Smooth muscle cell (in vitro differentiated cells): ENCODE measurements at regions not wholly inside any gene's neighbourhood (a gene's known extent, or its start where the extent isn't known, plus 50 kb on each side); places are given as distances from the start of the nearest gene placed in this dataset.
A peak's percentile ranks its signal among the peaks of the same experiment; 100 is the strongest.

ENCODE experiments used
- DNase-seq: peaks from one replicate; lab custom pipeline; 2025; ENCODE audit not compliant: unreplicated experiment; lab: John Stamatoyannopoulos, UW
- H2AFZ ChIP-seq: fragments of 200-600 bp; sonication (generic); 2 replicates; pipeline ENCODE4 v1.6.0; 2016; ENCODE audit warnings: antibody characterized with exemption, low read depth, mild to moderate bottlenecking
- H3F3A ChIP-seq: fragments of 200-600 bp; sonication (generic); 2 replicates; pipeline ENCODE4 v1.6.0; 2017; ENCODE audit warnings: antibody characterized with exemption, low read depth
- H3K27ac ChIP-seq: fragments of 200-600 bp; sonication (generic); 2 replicates; pipeline ENCODE4 v1.5.1; 2016; ENCODE audit warnings: low read depth, mild to moderate bottlenecking
- H3K27me3 ChIP-seq: fragments of 200-600 bp; sonication (generic); 2 replicates; pipeline ENCODE4 v1.6.1; 2016; ENCODE audit warnings: low read depth, mild to moderate bottlenecking
- H3K36me3 ChIP-seq: fragments of 200-600 bp; sonication (generic); 2 replicates; pipeline ENCODE4 v1.5.1; 2016; ENCODE audit warnings: low read depth
- H3K4me1 ChIP-seq: fragments of 200-600 bp; sonication (generic); 2 replicates; pipeline ENCODE4 v1.5.1; 2016; ENCODE audit warnings: low read depth
- H3K4me2 ChIP-seq: fragments of 200-600 bp; sonication (generic); 2 replicates; pipeline ENCODE4 v1.6.0; 2016; ENCODE audit warnings: mild to moderate bottlenecking
- H3K4me3 ChIP-seq: fragments of 200-600 bp; sonication (generic); 2 replicates; pipeline ENCODE4 v1.5.1; 2016; ENCODE audit warnings: mild to moderate bottlenecking
- H3K79me2 ChIP-seq: fragments of 200-600 bp; sonication (generic); 2 replicates; pipeline ENCODE4 v1.6.0; 2016; ENCODE audit warnings: low read depth, mild to moderate bottlenecking
- H3K9ac ChIP-seq: fragments of 200-600 bp; sonication (generic); 2 replicates; pipeline ENCODE4 v1.6.0; 2016; ENCODE audit warnings: low read depth
- H3K9me3 ChIP-seq: fragments of 200-600 bp; sonication (generic); replicated peaks from 2 replicates; pipeline ENCODE4 v1.5.1; 2016; ENCODE audit warnings: low read depth
- H4K20me1 ChIP-seq: fragments of 200-600 bp; sonication (generic); 2 replicates; pipeline ENCODE4 v1.6.0; 2016; ENCODE audit warnings: low read depth
- CTCF ChIP-seq: fragments of 200-600 bp; sonication (generic); IDR thresholded peaks from 2 replicates; pipeline ENCODE4 v1.5.1; 2017; ENCODE audit warnings: borderline replicate concordance, mild to moderate bottlenecking, antibody characterized with exemption; ENCODE audit not compliant: insufficient read depth, poor library complexity, severe bottlenecking
- WGBS: methylation state at CpG from one replicate; pipeline ENCODE4 v1.1.7; 2016; ENCODE audit warnings: low lambda C conversion rate; 5-methylcytosine and 5-hydroxymethylcytosine counted together

- 70% methylated on average over 4 of the region's 4 CpGs for WGBS
- H3K4me3 ChIP-seq: no peak overlapping the region
- H3K79me2 ChIP-seq: no peaks in the 10 kb centered on the region
- TF ChIP-seq CTCF: no peak
- H3K9me3 ChIP-seq: no peaks in the 10 kb centered on the region
- DNase-seq: no peak
- no peak overlapping the region for H2AFZ ChIP-seq
- no peak overlapping the region for H3K9ac ChIP-seq
- no peaks in the 10 kb centered on the region for H3K27me3 ChIP-seq
- H4K20me1 ChIP-seq: no peaks in the 10 kb centered on the region
- no peaks in the 10 kb centered on the region for H3K36me3 ChIP-seq
- H3F3A ChIP-seq: peaks cover 4% of the 10 kb centered on the region
- H3K4me1 ChIP-seq: peaks cover 39% of the 10 kb centered on the region
- H3K4me2 ChIP-seq: no peak overlapping the region
- no peak overlapping the region for H3K27ac ChIP-seq
Measured at GRCh38 chr1:38446936-38447335, 400.3 kb upstream of the POU3F1 start.

- H3K9ac ChIP-seq: no peak overlapping the region
- H3K4me1 ChIP-seq: peaks cover 28% of the 10 kb centered on the region
- H3K36me3 ChIP-seq: no peaks in the 10 kb centered on the region
- DNase-seq: no peak
- 72% methylated on average over 16 of the region's 16 CpGs for WGBS
- no peaks in the 10 kb centered on the region for H3K79me2 ChIP-seq
- H3K27me3 ChIP-seq: no peaks in the 10 kb centered on the region
- no peaks in the 10 kb centered on the region for H3K9me3 ChIP-seq
- TF ChIP-seq CTCF: no peak
- H2AFZ ChIP-seq: no peak overlapping the region
- H3K4me2 ChIP-seq: peak overlapping the region; percentile 66
- no peaks in the 10 kb centered on the region for H4K20me1 ChIP-seq
- peaks cover 4% of the 10 kb centered on the region for H3F3A ChIP-seq
- no peak overlapping the region for H3K27ac ChIP-seq
- no peak overlapping the region for H3K4me3 ChIP-seq
Measured at GRCh38 chr1:38444770-38445442, 398.3 kb upstream of the POU3F1 start.

GRCh38 chr1:38444311-38444710 is 397.7 kb upstream of the POU3F1 start:
- H3K27me3 ChIP-seq: no peaks in the 10 kb centered on the region
- 47% methylated on average over 4 of the region's 4 CpGs for WGBS
- peaks cover 23% of the 10 kb centered on the region for H3K4me1 ChIP-seq
- H3K9ac ChIP-seq: no peak overlapping the region
- TF ChIP-seq CTCF: no peak
- no peaks in the 10 kb centered on the region for H3K9me3 ChIP-seq
- no peaks in the 10 kb centered on the region for H3K36me3 ChIP-seq
- no peak for DNase-seq
- peaks cover 4% of the 10 kb centered on the region for H3F3A ChIP-seq
- H3K79me2 ChIP-seq: no peaks in the 10 kb centered on the region
- no peaks in the 10 kb centered on the region for H4K20me1 ChIP-seq
- no peak overlapping the region for H3K27ac ChIP-seq
- H3K4me3 ChIP-seq: no peak overlapping the region
- H3K4me2 ChIP-seq: peak overlapping the region; percentile 66
- H2AFZ ChIP-seq: no peak overlapping the region

GRCh38 chr1:38440402-38440801 is 393.8 kb upstream of the POU3F1 start:
- Histone ChIP-seq H3K4me2 (no peak overlapping the region), H4K20me1 (no peaks in the 10 kb centered on the region), H3K4me3 (no peak overlapping the region), H3K79me2 (no peaks in the 10 kb centered on the region), H3K4me1 (peaks cover 24% of the 10 kb centered on the region), H3K9me3 (no peaks in the 10 kb centered on the region), H3K9ac (no peak overlapping the region), H3F3A (peaks cover 4% of the 10 kb centered on the region), H3K36me3 (no peaks in the 10 kb centered on the region), H3K27me3 (peaks cover 1% of the 10 kb centered on the region), H3K27ac (no peak overlapping the region), H2AFZ (no peak overlapping the region)
- DNase-seq: no peak
- TF ChIP-seq CTCF: no peak
